HG02885 (cell line): ENCODE measurements at regions not wholly inside any gene's neighbourhood (a gene's known extent, or its start where the extent isn't known, plus 50 kb on each side); places are given as distances from the start of the nearest gene placed in this dataset.
"Not testable (repeated sequence)": the region's sequence is repeated elsewhere in the genome, so short reads cannot be mapped to it uniquely, and the experiment has no call there.

Experiments
- ATAC-seq: cut with Tn5 transposase; IDR thresholded peaks from one replicate; pipeline ENCODE4 v1.9.1; 2021; ENCODE audit warnings: mild to moderate bottlenecking; ENCODE audit not compliant: unreplicated experiment, poor library complexity

DNA sequence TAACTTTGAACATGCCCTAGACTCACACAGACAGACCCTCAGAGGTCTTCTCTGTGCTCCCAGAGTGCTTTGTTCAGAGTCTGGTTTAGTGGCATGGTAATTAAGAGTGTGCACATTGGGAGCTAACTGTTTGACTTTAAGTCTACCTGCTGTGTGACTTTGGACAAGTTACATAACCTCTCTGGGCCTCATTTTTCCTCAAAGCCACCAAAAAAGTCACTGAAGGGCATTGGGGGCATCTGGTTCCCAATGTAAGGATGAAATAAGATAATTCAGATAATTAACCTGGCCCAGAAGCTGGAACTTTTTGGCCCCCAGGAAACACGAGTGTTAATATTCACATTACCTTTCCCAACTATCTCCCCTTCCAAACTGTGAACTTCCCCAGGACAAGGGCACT lies 341.1 kb downstream of the BCL2L11 start:
- not testable (repeated sequence) for ATAC-seq

- not testable (repeated sequence) for ATAC-seq
Observed at GRCh38 chr2:111462572-111462971, 341.9 kb downstream of the BCL2L11 start.

DNA sequence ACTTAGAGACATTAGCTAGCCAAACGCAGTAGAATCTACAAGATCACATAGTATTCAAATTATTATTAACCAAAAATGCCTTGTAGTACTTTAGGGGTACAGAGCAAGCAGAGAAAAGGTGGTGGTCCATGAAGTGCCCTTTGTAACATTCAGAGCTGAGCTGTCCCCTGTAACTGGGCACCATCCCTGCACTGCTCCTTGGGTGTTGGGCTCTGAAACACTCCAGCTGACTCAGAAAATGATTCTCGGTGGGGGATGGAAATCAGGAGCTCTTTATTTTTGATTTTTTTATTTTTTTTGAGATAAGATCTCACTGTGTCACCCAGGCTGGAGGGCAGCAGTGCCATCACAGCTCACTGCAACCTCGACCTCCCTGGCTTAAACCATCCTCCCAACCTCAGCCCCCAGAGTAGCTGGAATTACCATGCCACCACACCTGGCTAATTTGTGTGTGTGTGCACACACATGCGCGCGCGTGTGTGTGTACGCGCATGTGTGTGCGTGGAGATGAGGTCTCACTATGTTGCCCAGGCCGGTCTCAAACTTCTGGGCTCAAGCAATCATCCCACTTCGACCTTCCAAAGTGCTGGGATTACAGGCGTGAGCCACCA lies 342.6 kb downstream of the BCL2L11 start:
- ATAC-seq, result not testable (repeated sequence)

- peak; percentile 98 for ATAC-seq
Observed at GRCh38 chr2:111463956-111464355, 343.2 kb downstream of the BCL2L11 start.

DNA sequence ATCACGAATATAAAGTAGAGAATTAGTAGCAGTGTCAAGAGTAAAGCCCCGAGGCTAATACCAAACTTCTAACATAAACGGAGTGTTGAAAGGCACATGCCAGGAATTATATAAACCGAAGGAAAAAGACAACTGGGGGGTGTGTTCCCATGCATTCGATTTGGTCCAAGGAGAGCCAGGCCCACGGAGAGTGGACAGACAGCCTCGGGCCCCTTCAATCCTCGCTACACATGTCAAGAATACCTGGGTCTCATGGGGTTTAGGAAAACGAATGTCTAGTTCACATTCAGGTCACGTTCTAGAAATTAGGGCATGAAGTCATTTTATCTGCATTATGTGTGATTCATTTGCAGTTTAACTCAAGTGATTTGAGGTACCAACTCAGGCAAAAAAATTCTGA lies 343.7 kb downstream of the BCL2L11 start:
- not testable (repeated sequence) for ATAC-seq

DNA sequence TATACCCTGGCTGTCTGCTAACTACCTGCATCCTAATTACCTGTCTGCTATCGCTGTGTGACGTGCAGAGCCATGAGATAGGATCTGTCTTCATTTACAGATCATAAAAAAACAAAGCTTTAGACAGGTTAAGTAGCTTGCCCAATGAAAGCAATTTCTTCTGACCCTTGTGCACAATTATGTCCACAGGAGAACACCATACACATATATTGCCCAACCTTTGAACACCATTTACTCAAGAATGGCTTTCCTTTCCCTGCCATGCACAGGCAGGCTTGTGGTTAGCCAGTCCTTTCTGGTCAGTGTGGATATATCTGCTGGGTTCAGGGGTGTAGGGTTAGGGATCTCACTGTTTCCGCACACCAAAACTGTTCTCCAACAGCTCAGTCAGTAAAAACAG lies 344.8 kb downstream of the BCL2L11 start:
- ATAC-seq, result not testable (repeated sequence)

DNA sequence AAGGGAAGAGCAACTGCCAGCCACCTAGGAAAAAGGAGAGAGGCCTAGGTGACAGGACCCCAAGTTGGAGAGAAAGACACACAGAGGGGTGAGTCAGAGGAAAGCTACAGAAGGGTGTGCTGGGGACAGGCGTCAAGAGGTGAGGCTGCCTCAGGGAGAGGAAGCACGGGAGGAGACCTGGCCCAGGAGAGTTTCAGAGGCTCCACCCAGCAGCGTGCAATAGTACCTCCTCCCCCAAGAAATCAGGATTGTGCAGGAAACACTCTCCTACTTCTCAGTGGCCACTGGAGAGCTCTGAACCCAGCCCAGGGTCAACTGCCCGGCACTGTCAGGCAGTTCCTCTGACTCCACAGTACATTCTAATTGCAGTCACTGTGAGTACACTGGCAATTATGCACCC lies 346.0 kb downstream of the BCL2L11 start:
- ATAC-seq, result not testable (repeated sequence)

GRCh38 chr2:111470924-111471323 lies 350.2 kb downstream of the BCL2L11 start:
- ATAC-seq, result not testable (repeated sequence)

DNA sequence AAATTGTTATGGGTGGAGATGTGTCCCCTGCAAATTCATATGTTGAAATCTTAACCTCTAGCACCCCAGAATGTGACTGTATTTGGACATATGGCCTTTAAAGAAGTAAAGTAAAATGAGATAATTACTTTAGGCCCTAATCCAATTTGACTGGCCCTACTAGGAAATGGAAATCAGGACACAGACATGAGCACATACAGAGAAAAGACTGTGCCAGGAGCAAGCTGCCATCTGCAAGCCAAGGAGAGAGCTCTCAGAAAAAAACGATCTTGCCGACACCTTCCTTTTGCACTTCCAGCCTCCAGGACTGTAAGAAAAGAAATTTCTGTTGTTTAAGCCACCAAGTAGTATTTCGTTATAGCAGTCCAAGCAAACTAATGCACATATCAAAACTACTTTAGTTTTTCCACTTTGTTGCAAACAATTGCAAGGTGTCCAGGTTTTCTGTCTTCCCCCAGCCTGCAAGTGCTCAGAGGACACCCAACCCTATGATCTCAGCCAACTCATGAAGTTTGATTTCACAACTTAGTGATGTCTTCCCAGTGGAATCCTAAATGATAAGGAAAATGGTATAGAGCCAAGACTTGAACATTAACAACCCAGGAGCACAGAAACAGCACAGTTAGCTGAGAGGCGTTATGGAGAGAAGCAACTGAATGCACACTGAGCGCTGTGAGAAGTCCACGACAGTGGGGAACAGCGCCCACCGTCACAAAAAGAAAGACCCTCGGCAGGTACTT lies 351.2 kb downstream of the BCL2L11 start:
- ATAC-seq, result not testable (repeated sequence)

- not testable (repeated sequence) for ATAC-seq
Observed at GRCh38 chr2:111472844-111473403, 352.2 kb downstream of the BCL2L11 start.

- ATAC-seq, result not testable (repeated sequence)
Observed at GRCh38 chr2:111473522-111473921, 352.8 kb downstream of the BCL2L11 start.

DNA sequence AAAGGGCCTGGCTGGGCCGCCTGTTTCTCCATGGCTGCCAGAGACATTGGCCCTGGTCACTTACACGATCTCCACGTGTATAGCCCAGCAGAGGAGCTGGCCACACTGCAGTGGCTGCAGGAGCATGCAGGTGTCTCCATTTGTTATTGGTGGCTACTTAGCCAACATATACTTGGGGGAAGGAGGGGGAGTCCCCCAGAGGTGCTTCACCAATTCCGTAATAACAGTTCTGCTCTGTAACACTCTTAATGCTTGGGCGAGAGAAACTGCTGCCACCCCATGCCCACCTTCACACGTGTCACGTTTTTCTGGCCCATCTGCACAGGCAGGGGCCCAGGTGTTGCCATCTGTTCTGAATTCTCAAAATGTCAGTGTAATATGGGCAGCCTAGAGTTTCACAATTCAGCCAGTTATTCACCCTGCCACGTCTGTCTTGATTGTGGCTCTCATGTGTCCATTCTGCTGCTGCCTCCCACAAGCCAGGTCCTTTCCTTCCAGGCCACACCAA lies 353.5 kb downstream of the BCL2L11 start:
- not testable (repeated sequence) for ATAC-seq

DNA sequence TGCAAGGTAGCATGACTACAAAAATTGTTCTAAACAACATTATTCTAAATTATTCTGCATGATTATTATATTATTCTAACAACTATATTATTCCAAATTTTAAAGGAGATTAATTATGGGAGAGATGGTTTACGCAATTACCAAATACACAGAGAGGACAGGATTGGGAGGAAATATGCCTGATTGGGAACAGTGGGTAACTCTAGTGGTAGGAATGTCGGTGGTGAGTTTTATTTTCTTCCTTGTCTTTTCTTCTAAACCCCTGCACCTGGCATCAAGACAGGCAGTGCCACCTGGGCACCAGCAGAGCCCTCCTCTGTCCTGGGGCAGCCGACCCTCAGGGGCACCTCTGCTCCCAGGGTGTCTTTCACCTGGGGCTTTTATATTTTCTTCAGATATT lies 357.6 kb downstream of the BCL2L11 start:
- not testable (repeated sequence) for ATAC-seq

GRCh38 chr2:111478871-111479318 lies 358.2 kb downstream of the BCL2L11 start:
- ATAC-seq, result peak; percentile 69

GRCh38 chr2:111480016-111480625 lies 359.4 kb downstream of the BCL2L11 start:
- ATAC-seq, result not testable (repeated sequence)

- not testable (repeated sequence) for ATAC-seq
Observed at GRCh38 chr2:111480633-111481032, 359.9 kb downstream of the BCL2L11 start.

DNA sequence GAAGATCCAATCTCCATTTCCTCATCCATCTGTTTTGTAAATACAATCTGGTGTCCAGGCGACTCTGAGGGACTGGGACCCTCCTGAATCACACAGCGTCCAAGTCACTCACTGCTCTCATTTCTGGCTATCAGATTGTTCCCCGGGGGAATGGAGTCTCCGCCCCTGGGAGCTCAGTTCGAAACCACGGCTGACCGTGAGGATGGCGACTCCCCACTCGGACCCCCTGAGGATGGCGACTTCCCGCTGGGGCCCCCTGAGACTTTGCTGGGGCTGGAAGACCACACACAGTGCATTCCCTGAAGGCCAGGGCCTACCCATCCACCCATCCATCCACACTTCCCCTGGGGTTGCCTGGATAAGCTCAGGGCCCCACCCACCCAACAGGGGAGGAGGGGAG lies 360.5 kb downstream of the BCL2L11 start:
- ATAC-seq, result not testable (repeated sequence)

- ATAC-seq, result peak; percentile 82
Observed at GRCh38 chr2:111482987-111483679, 362.4 kb downstream of the BCL2L11 start.

DNA sequence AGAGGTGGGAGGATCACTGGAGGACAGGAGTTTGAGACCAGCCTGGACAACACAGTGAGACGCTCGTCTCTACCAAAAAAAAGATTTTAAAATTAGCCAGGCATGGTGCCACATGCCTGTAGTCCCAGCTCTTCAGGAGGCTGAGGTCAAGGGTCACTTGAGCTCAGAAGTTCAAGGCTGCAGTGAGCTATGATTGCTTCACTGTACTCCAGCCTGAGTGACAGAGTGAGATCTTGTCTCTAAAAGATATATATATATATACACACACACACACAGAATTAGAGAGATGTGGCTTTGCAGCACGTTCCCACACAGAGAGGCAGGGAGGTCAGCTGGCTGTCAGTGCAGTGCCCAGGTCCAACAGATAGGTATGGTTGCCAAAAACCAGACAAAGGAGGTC lies 363.4 kb downstream of the BCL2L11 start:
- not testable (repeated sequence) for ATAC-seq

- not testable (repeated sequence) for ATAC-seq
Observed at GRCh38 chr2:111485895-111486294, 365.2 kb downstream of the BCL2L11 start.
